Iris pigment epithelial cell (primary cell): ENCODE measurements at regions not wholly inside any gene's neighbourhood (a gene's known extent, or its start where the extent isn't known, plus 50 kb on each side); places are given as distances from the start of the nearest gene placed in this dataset.
A peak's percentile ranks its signal among the peaks of the same experiment; 100 is the strongest.

Experiments
- DNase-seq: peaks from one replicate; pipeline ENCODE4 v3.0.0-alpha.2; 2011; ENCODE audit warnings: low read depth

DNA sequence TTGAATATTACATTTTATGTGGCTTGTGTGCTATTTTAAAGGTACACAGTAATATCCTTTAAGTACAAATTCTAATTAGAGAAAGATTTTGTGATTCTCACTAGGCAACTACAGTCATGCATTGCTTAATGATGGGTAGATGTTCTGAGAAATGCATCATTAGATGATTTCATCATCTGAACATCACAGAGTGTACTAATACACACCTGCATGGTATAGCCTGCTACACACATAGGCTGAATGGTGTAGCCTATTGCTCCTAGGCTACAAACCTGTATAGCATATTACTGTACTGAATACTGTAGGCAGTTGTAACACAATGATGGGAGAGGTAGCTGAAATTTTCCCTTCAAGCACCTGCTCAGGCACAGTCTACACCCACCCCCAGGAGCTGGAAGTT lies 217.4 kb upstream of the EOMES start:
- no peak for DNase-seq

DNA sequence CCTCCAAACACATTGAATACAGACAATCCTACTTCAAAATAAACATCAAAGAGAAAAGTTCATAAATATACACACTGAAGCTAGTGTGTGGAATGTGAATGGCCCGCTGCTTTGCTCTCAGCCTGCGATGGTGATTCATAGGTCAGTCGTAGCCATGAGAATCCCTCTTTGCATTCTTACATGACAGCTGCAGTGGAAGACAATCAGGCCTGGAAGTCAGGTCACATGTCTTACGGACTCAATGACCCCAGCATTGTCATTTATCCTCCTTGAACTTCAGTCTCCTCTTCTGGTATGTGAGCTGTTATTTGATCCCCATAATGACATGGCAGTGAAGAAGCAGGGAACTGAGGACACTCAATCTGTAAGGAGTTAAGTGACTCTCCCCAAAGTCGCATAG lies 217.8 kb upstream of the EOMES start:
- peak; percentile 45 for DNase-seq

DNA sequence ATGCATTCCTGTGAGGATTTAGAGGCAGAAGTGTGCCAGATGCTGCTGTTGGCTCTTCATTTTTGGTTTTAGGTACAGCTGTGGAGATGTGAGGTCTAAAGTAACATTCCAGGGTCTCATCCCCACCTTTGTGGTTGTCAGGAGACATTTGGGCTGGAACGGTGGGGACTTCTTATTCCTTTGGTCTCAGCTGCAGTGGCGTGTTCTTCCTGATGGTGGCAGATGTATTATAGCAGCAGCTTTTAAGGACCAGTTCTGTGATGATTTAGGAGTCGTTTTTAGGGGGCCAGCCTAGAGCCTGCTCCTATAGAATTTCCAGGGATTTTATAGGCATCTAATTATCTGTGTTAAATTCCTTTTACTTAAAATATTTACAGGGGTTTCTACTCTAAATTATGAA lies 221.0 kb upstream of the EOMES start:
- DNase-seq = peak; percentile 1

DNA sequence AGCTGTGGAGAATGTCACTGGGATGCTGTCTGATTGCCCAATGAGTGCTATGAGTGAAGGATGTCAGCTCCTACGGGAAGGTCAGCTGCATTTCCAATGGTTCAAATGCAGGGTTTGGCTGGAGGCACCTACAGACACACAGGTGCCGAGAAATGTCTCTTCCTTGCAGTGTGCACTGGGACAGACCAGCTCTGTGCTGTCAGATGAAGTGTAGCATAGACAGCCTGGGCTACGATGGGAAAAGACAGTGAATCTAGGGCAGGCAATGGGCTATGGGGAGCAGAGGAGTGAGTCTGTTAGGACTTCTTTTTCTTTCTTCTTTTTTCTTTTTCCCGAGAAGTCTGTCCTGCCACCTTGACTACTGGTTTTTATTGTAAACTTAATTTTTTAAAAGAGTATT lies 223.1 kb upstream of the EOMES start:
- no peak for DNase-seq

DNA sequence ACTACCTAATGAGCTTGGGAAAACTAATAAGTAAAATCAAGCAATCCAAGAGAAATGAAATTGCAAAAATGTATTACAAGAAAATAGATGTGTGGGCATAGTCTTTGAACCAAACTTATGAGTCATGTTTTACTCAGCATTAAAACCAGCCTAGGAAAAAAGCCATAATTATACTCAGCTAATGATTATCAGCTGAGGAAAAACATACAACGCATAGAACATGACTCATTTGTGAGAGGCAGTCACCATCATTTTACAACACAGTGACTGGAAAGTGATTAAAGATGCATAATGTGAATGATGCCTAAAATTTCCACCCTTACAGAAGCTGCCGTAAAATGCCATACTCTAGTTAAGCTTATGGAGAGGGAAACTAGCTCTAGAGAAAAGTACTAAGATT lies 238.0 kb upstream of the EOMES start:
- DNase-seq = peak; percentile 1

DNA sequence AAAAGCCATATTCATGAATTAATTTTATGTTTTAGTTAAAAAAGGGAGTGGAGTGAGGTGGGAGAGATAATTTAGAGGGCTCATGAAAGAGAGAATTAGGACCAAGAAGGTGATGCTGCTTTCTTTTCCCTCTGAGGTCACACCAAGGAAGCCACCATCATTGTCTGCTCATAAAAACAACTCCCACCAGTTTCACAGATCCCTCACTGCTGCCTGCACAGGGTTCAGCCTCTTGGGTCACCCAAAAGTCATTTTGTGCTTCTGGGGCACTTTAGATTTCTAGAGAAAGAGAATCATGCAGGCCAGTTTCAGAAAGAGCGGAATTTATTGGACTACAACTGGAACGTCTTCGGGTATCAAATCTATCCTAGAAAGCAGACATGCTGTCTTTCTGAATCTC lies 241.4 kb upstream of the EOMES start:
- DNase-seq = no peak

DNA sequence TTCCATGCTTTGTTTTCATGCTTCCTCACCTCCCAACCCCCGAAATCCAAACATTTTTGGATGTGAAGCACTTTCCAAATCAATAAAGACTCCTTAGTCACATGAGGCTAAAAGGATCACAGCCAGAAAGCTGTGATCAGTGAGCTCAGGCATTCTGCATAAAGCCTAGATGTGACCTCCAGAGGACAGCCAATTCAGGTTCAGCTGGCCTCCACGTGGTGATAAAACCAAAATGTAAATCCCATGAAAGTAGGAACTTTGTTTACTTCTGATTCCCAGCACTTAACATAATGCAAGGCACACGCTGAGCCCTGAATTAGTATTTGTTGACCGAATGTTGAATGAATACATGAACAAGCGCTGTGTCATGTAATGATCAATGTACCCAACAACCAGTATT lies 249.5 kb upstream of the EOMES start:
- no peak for DNase-seq

DNA sequence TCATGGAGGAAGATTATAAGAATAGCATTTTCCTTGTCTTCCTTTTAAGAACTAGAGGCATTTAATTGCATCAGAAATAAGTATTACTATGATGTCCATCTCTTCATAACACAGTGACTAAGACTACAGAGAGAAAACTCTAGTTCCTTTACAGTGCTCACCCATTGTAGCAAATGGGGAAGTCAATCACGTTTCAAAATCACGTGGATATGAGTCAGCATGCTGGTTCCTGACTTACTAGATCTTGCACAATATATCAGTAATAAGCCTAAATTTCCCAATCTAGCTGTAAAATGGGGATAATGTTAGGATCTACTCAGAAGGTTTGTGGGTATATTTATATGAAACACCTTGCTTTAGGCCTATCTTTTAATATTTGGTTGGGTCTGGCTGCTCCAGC lies 254.8 kb upstream of the EOMES start:
- DNase-seq = peak; percentile 38

DNA sequence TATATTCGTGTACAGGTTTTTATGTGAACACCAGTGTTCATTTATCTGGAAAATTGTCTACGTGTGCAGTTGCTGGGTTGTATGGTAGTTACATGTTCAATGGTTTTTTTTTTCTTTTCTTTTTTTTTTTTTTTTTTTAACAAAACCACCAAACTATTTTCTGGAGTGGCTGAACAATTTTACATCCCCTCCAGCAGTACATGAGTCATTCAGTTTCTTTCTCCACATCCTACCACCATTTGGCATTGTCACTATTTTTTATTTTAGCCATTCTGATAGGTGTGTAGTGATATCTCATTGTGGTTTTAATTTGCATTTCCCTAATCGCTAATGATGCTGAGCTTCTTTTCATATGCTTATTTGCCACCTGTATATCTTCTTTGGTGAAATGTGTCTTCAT lies 256.3 kb upstream of the EOMES start:
- no peak for DNase-seq

DNA sequence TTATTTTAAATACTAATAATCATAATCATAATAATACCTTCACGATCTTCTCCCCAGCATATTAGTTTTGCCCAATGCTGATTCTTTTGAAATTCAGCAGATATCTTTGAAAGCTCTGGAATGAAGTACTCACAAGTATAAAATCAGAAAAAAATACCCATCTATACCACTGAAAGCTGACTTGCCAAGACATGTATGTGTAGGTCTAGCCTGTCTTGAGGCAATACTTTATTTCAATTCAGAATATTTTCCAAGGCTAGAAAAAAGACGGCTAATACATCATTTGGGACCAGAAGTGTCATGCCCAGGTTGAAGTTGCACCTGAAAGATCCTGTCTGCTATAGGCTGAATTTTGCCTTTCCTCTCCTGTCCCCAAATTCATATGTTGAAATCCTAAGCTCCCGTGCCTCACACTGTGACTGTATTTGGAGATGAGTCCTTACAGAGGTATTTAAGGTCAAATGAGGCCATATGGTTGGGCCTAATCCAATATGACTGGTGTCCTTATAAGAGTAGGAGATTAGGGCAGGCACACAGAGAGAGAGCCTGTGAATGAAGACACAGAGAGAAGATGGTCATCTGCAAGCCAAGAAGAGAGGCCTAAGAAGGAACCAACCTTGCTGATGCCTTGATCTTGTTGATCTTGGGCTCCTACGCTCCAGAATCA lies 255.9 kb upstream of the CMC1 start:
- no peak for DNase-seq

DNA sequence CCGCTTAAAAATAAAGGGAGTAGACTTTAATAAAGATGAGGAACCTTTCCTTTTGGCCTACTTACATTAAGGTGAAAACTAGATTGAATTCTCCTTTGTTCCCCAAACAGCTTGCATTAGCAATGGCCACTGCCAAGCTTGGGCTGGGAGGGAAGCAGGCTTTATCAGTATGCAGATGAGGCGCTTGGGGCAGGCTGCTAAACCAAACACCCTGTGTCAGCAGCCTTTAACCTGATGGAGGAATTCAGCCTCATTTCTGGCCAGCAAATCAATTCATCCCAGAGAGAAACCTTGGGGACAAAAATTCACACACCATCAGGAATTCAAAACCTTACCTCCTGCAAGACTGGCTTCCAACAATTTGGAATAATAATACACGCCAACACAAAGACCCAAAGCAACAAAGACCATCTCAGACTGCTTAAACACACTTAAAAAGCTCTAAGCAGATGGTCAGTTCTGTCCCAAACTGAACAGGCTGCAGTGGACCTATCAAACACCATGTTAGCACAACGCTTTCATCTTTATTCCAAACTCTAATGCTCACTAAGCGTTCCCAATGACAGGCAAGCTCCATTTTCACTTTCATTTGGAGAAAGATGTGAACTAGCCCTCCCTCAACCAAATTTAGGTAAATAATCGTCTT lies 255.1 kb upstream of the CMC1 start:
- no peak for DNase-seq

DNA sequence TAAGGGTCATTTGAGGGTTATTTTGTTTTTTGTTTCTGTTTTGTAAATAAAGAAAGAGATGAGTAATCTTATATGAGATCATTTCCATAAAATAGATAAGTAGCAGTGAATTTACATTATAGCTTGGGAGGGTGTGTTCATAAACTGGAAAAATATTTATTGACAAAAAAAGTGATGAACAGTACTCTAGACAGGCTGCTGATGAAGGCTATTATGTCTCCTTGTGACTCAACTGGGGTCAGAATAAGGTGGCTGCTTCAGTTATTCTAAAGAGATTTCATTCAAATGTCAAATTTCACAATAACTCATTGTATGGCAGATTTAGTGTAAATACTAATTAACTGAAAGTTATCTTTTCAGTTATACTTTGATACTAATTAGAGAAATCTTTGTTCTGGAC lies 251.1 kb upstream of the CMC1 start:
- no peak for DNase-seq

DNA sequence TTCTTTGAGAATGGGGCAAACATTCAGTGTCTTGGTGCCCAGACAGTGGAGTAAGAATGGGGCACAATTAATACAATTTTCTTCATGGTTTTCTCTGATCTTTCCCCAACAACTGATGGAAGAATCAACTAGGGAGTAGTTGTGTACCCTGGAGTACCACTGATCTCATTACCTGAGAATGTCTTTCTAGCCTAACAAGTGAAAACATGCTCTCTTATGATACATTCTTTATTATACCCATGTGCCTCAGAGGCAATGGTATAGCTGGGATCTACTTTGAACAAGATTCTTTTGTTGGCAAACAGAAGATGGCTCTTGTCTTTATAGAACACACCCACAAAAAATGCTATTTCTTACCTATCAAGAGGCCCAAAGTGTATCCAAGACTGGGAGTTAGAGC lies 250.6 kb upstream of the CMC1 start:
- no peak for DNase-seq

DNA sequence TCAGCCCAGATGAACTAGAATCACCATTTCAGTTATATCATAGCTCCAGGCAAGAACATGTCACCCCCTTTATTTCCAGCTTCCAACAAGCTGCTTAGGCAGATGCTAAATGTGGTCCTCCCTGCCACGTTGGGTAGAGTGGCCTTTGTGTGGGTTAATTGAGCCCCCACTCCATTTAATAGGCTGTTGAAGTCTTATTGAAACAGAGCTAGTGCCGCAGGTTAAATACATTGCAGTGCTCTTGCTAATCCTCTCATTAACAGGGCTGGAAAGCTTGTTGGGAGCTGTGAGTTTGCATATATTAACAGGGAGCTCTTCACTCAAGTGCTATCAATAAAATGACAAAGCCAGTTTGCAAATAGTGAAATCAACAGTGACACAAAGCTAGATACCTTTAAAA lies 248.4 kb upstream of the CMC1 start:
- no peak for DNase-seq

DNA sequence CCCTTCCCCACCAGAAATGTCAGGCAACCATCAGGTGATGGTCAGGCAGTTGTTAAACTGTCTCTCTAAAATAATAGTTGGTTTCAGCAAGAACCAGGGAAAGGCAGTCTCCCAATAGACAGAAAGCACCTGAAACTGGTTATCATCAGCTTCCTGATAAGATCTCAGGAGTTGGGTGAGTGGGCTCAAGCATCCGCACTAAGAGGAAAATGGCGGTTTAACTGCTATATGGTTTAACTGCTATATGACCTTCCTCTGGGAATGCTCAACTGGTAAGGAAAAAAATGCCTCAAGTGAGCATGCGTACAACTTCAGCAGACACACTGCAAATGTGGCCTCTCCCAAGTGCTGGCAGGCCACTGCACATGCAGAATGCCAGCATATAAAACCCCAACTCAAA lies 240.8 kb upstream of the CMC1 start:
- no peak for DNase-seq

DNA sequence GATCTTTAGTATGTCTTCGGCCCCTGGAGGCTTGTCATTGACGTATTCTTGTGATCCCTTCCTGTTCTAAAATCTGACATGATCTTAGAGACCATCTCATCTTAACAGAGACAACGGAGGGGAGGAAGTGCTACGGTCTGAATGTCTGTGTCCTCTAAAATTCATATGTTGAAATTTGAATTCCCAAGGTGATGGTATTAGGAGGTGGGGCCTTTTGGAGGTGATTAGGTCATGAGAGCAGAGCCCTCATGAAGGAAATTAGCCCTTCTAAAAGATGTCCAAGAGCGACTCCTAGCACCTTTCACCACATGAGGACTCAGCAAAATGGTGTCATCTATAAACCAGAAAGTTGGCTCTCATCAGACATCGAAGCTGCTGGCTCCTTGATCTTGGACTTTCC lies 233.2 kb upstream of the CMC1 start:
- no peak for DNase-seq

DNA sequence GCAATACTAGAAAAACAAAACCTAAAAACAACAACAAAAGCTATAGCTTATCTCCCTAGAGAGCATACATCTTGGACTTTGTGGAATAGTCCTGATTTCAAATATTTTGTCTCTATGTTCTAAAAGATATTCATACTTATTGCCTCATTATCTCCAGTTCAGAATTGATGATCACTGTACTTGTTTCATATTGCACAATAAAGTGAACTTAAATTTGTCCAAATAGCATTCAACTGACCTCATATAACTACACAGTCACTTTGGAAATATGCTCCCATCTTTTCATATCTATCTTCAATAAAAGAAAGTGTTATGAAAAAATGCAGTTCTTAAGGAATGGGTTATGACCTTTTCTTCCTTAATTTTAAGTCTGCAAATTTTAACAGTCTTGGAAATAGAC lies 228.6 kb upstream of the CMC1 start:
- no peak for DNase-seq

DNA sequence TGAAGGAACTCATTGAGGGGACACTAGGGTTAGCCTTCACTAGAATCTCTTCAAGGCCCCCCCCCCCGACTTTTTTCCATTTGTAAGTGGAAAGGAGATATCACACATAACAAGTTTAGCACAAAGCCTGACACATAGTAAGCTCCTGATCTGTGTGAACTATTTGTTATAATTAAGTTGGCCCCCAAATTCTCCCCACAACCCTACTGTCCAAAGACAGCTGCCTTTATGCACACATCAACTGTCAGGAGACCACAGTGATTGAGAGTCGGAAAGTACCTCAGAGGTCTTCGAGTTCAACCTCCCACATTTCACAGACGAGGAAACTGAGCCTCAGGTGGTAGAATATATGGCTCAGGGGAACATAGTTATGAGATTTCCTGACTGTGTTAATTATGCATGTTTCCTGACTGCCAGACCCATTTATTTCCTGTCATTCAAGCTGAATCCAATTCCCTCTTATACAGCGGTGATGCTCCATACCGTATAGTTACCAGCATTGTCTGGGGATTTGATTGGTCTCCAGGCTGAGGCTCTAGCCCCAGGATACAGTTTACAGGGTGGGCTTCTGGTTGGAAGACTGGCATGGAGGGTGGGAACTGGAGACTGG lies 227.4 kb upstream of the CMC1 start:
- no peak for DNase-seq

DNA sequence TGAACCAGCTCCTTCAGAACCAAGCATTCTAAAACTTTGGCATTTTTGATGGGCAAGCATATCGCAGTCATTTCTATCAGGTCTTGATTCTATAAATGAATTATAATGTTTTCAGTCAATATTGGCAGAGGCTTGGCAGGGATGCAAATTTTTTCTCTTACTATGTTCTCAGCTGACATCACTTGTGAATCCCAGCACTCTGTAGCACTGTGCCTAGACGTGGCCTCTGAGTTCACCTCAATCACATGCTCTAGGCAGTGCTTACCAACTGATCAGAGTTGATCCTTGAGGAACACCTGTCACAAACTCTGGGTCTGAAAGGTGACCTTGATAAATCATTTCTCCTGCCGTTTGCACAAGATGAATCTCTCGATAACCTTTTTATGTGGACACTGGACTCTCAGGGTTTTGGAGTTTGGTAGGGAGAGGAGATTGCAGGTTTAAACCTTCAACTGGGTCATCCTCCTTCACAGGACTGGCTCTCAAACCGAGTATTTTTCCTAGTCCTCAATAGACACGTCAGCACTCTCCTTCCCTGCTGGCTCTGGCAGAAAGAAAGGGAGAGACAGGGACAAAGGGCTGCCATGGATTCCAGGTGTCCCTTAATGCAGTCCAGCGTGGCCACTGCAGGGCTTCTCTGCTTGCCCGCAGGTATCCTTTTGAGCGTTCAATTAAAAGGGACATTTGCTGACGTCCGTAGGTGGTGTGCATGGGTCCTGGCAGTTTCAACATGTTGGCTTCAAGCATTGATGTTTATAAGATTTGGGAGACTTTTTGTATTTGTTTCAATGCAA lies 222.3 kb upstream of the CMC1 start:
- DNase-seq = no peak

DNA sequence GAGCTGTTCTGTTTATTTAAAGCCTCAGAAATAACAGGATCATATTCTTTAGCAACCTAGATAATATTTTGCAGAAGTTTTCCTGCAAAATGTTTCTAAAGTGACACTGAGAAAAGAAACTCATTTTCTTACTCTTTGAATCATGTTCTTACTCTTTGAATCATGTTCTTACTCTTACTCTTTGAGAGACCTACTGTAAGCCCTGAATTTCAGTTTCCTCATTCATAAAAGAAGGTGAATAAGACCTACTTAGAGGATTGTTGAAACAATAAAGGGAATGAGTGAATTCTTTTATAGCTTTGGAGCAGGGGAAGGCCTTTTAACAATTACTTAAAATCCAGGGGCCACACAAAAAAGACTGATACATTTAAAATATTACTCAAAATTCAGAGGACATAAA lies 221.7 kb upstream of the CMC1 start:
- no peak for DNase-seq

DNA sequence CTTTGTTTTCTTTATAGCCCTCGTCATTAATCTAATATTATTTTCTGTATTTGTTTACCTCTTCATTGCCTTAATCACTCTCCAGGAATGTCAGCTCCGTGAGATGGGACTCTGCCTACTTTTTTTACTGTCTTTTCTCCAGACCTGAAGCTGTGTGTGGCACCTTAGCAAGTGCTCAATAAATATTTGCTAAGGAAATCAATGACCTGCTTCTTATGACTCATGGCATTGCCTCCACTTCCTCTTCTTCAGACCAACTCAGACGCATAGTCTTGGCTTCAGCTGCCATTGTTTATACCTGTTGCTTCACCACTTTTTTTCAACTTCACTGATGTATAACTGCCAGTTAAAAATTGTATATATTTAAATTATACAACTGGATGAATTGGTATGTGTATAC lies 218.5 kb upstream of the CMC1 start:
- no peak for DNase-seq

DNA sequence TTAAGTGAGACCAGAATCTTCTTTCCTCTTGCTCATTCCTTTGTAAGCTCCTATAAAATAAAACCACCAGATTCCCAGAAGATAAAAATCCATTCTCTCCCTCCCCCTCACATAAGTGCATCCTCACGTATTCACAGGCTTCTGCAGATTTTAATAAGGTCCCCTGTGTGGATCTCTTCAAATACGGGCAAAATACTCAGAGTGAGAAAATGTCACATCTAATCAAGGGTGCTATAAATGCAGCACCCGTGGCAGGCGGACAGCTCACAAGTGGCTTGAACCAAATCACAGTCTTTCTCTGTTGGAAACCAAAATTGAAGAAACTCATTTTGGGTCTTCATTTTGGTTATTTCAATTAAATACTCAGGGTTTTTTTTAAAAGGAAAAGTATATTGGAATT lies 212.9 kb upstream of the CMC1 start:
- no peak for DNase-seq
